ENCODE measurements at regions not wholly inside any gene's neighbourhood (a gene's known extent, or its start where the extent isn't known, plus 50 kb on each side); places are given as distances from the start of the nearest gene placed in this dataset.

GRCh38 chr1:204013052-204013451 lies 59.9 kb upstream of the SOX13 start:
- H3K79me2 ChIP-seq (ENCODE audit: control insufficient read depth, insufficient read depth, low read length): no peaks in the 10 kb centered on the region
- TF ChIP-seq, protein P1, sequence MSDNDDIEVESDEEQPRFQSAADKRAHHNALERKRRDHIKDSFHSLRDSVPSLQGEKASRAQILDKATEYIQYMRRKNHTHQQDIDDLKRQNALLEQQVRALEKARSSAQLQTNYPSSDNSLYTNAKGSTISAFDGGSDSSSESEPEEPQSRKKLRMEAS (IDR thresholded peaks at IDR 0.05; ENCODE audit: insufficient read depth, insufficient read length): no peak
- TF ChIP-seq, protein P2, sequence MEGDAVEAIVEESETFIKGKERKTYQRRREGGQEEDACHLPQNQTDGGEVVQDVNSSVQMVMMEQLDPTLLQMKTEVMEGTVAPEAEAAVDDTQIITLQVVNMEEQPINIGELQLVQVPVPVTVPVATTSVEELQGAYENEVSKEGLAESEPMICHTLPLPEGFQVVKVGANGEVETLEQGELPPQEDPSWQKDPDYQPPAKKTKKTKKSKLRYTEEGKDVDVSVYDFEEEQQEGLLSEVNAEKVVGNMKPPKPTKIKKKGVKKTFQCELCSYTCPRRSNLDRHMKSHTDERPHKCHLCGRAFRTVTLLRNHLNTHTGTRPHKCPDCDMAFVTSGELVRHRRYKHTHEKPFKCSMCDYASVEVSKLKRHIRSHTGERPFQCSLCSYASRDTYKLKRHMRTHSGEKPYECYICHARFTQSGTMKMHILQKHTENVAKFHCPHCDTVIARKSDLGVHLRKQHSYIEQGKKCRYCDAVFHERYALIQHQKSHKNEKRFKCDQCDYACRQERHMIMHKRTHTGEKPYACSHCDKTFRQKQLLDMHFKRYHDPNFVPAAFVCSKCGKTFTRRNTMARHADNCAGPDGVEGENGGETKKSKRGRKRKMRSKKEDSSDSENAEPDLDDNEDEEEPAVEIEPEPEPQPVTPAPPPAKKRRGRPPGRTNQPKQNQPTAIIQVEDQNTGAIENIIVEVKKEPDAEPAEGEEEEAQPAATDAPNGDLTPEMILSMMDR (IDR thresholded peaks at IDR 0.05; ENCODE audit: extremely low read depth in 1 of 2, insufficient read depth in 1 of 2, low read depth in 1 of 2, low read length in 2 of 2): no peak
- no peak for TF ChIP-seq MYC (IDR thresholded peaks at IDR 0.05; ENCODE audit: low read depth, low read length)
- TF ChIP-seq JUN (IDR thresholded peaks at IDR 0.05; ENCODE audit: borderline replicate concordance, insufficient read depth, insufficient read length, low read depth): no peak
- TF ChIP-seq POLR2A (IDR thresholded peaks at IDR 0.05; ENCODE audit: low read depth, low read length): no peak
- TF ChIP-seq EZH2 (IDR thresholded peaks at IDR 0.05; ENCODE audit: borderline replicate concordance, low read depth, low read length, severe bottlenecking): no peak
- TF ChIP-seq POLR2AphosphoS5 (IDR thresholded peaks at IDR 0.05; ENCODE audit: insufficient read depth, low read depth, low read length): no peak
- TF ChIP-seq GATA2 (IDR thresholded peaks at IDR 0.05; ENCODE audit: insufficient read depth, insufficient read length, low read depth, low read length): no peak
- no peak for TF ChIP-seq FOS (IDR thresholded peaks at IDR 0.05; ENCODE audit: borderline replicate concordance, insufficient read depth, low read length)
- no peaks in the 10 kb centered on the region for H3K4me1 ChIP-seq (ENCODE audit: control insufficient read depth, extremely low read depth, insufficient read depth, low read length)
- no peak overlapping the region for H2AFZ ChIP-seq (ENCODE audit: low read depth, low read length)
- ChIA-PET POLR2A (no interaction called here), CTCF (interaction anchor here (1.1 to 1.5 kb wide), 2 partner anchors 115 to 142 kb away, joined by 3 to 8 read pairs; no protein-coding TSS in a partner anchor)
- no peaks in the 10 kb centered on the region for H3K9me1 ChIP-seq (replicated peaks; ENCODE audit: control insufficient read depth, extremely low read depth, insufficient read depth, low read length)
- intact Hi-C loops (cut with micrococcal nuclease): no loop called here
- no peaks in the 10 kb centered on the region for H3K36me3 ChIP-seq (ENCODE audit: control insufficient read depth in 2 of 2, extremely low read depth in 1 of 2, insufficient read depth in 2 of 2, low read length in 2 of 2)
- H3K9ac ChIP-seq (replicated peaks; ENCODE audit: extremely low read depth, insufficient read depth, low read length): no peak overlapping the region
- no peak overlapping the region for H3K4me2 ChIP-seq (ENCODE audit: insufficient read depth, low read length)
- H3K9me3 ChIP-seq (replicated peaks; ENCODE audit: control insufficient read depth, insufficient read depth, low read length): no peaks in the 10 kb centered on the region
- no TSS peak for BruUV-seq (replicated peaks)
- FAIRE-seq: no peak
- DNase-seq (ENCODE audit: low read depth, low spot score): no peak
- H3K4me3 ChIP-seq (replicated peaks in 1 of 3; ENCODE audit: insufficient read depth in 1 of 3, low read depth in 1 of 3, low read length in 3 of 3): no peak overlapping the region
- peaks cover 6 to 9% of the 10 kb centered on the region in 2 experiments for H3K27me3 ChIP-seq (ENCODE audit: control insufficient read depth in 2 of 2, insufficient read depth in 2 of 2, low read length in 2 of 2)
- H3K27ac ChIP-seq (ENCODE audit: insufficient read depth, low read depth, low read length): no peak overlapping the region
- no peaks in the 10 kb centered on the region for H4K20me1 ChIP-seq (replicated peaks; ENCODE audit: control insufficient read depth, extremely low read depth, insufficient read depth, low read length)
- dilution Hi-C loops (cut with MboI; ENCODE audit: extremely low pct_ligation_motif_present, low sequenced_read_pairs): no loop called here
